Stomach (tissue), 8 donors: ENCODE measurements at regions not wholly inside any gene's neighbourhood (a gene's known extent, or its start where the extent isn't known, plus 50 kb on each side); places are given as distances from the start of the nearest gene placed in this dataset.

ENCODE experiments used
- DNase-seq, 2 donors: peaks; one replicate each; pipeline versions ENCODE4 v3.0.0 to v3.0.0-alpha.2; 2013 to 2019
- H3K27ac ChIP-seq, 5 donors: fragments of 200-600 bp in 4 of 5; sonication (generic) in 4 of 5; one replicate each; pipeline ENCODE4 v1.5.1; 2013 to 2019; ENCODE audit warnings: mild to moderate bottlenecking in 1 of 5, moderate library complexity in 1 of 5
- H3K27me3 ChIP-seq, 3 donors: fragments of 200-600 bp; sonication (generic); one replicate each; pipeline ENCODE4 v1.5.1; 2017 to 2019; ENCODE audit warnings: mixed run types in 1 of 3
- H3K36me3 ChIP-seq, 4 donors: fragments of 200-600 bp; sonication (generic); 1 replicate in 3 of 4; 2 replicates in 1 of 4; pipeline ENCODE4 v1.5.1; 2016 to 2019
- H3K4me1 ChIP-seq, 4 donors: fragments of 200-600 bp; sonication (generic); one replicate each; pipeline ENCODE4 v1.5.1; 2016 to 2019
- H3K4me3 ChIP-seq, 4 donors: fragments of 200-600 bp; sonication (generic) in 3 of 4; one replicate each; pipeline ENCODE4 v1.5.1; 2016 to 2019; ENCODE audit warnings: mild to moderate bottlenecking in 1 of 4
- H3K9me3 ChIP-seq, 4 donors: fragments of 200-600 bp; sonication (generic); one replicate each; pipeline ENCODE4 v1.5.1; 2016 to 2019
- CTCF ChIP-seq, 7 experiments: fragments of 450-650 bp in 4 of 7; fragments of 200-600 bp in 3 of 7; sonication (generic) in 3 of 7; IDR thresholded peaks; one replicate each; pipeline ENCODE4 v1.5.1; 2016 to 2019; ENCODE audit warnings: antibody characterized with exemption in 7 of 7, control low read depth in 2 of 7, mild to moderate bottlenecking in 1 of 7
- EP300 ChIP-seq: sonication (generic); formaldehyde crosslinking; IDR thresholded peaks from one replicate; pipeline ENCODE4 v1.6.1; 2017; ENCODE audit warnings: antibody characterized with exemption
- POLR2A ChIP-seq, 4 donors: fragments of 450-650 bp; IDR thresholded peaks; one replicate each; pipeline ENCODE4 v1.6.1; 2016; ENCODE audit warnings: antibody characterized with exemption in 4 of 4, control low read depth in 2 of 4, mild to moderate bottlenecking in 1 of 4, moderate library complexity in 1 of 4
- POLR2AphosphoS5 ChIP-seq, 3 donors: sonication (generic); formaldehyde crosslinking; IDR thresholded peaks; one replicate each; pipeline ENCODE4 v1.6.1; 2016; ENCODE audit warnings: antibody characterized with exemption in 3 of 3
- WGBS, 5 donors: extraction: QIAGEN DNeasy Blood & Tissue Kit in 3 of 5; methylation state at CpG; one replicate each; pipeline versions ENCODE4 v1.1.5 to v1.1.7; 2013 to 2018; 5-methylcytosine and 5-hydroxymethylcytosine counted together
- intact Hi-C: fragments of 100-400 bp; cut with DNase I; formaldehyde crosslinking; loops from one replicate; pipeline ENCODE4 v1.15.1; 2023; ENCODE audit warnings: low total_unique reads
- donor health status: healthy with polysubstance abuse.
- donor health status: Bipolar disorder and iron deficiency.
- donor health status: healthy.

DNA sequence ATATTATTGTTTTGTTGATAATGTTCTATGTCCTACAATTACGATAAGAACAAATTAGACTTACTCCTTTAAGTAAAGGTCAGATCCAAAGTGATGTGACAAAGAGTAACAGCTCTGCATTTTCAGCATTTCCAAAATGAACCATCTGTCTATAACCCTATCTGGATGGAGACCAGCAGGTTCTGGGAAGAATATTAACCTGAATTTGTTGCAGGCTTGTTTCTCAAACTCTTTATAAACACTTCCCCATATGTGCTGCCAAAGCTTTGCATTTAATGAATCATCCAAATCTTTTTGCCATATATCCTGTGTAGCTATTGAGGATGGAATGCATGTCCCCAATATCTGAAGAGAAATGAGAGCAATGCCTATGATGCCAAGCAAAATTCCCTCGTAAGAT lies 198.9 kb upstream of the SLC27A6 start:
- intact Hi-C loops = no loop called here

DNA sequence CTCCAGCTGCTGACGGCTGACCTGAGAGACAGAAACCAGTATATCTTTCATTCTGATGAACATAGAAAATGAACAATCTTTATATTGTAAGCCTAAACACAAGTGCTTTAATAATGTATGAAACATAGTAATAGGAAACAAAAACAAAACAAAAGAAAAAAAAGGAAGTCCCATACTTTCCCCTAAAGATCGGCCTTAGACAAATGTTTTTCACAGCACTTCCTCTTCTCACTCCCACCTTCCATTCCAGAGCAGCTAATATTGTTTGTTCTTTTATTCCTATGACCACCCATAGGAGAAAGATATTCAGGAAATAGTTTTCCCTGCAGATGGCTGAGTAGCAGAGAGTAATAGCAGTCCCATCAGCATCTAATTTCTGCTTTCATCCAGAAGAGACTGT lies 194.4 kb upstream of the SLC27A6 start:
- DNase-seq = no peak
- 52 to 73% (median 61%) methylated on average over 2 of the region's 2 CpGs for WGBS, 5 donors
- TF ChIP-seq POLR2AphosphoS5 (IDR thresholded peaks at IDR 0.05) (no peak), CTCF (IDR thresholded peaks at IDR 0.05) (no peak), POLR2A (IDR thresholded peaks at IDR 0.05) (no peak), EP300 (no peak)

More for the DNA sequence above, 198.9 kb upstream of the SLC27A6 start:
- H3K27ac ChIP-seq = no peak overlapping the region
- no peak overlapping the region for H3K4me3 ChIP-seq
- no peaks in the 10 kb centered on the region for H3K36me3 ChIP-seq
- no peaks in the 10 kb centered on the region for H3K9me3 ChIP-seq
- TF ChIP-seq POLR2AphosphoS5 (IDR thresholded peaks at IDR 0.05) (no peak), CTCF (IDR thresholded peaks at IDR 0.05) (no peak), EP300 (no peak), POLR2A (IDR thresholded peaks at IDR 0.05) (no peak)
- H3K4me1 ChIP-seq = peaks cover 0 to 5% (median 0%) of the 10 kb centered on the region in 4 donors
- 81 to 90% (median 89%) methylated on average over 2 of the region's 2 CpGs for WGBS, 5 donors
- no peak for DNase-seq
- H3K27me3 ChIP-seq = no peaks in the 10 kb centered on the region

GRCh38 chr5:128772356-128772755 lies 192.9 kb upstream of the SLC27A6 start:
- Histone ChIP-seq H3K27me3 (no peaks in the 10 kb centered on the region), H3K36me3 (no peaks in the 10 kb centered on the region), H3K4me1 (no peaks in the 10 kb centered on the region), H3K27ac (no peak overlapping the region), H3K9me3 (no peaks in the 10 kb centered on the region), H3K4me3 (no peak overlapping the region)
- intact Hi-C loops = no loop called here
- WGBS, 5 donors = 71 to 83% (median 78%) methylated on average over 3 of the region's 3 CpGs
- TF ChIP-seq POLR2AphosphoS5 (IDR thresholded peaks at IDR 0.05) (no peak), CTCF (IDR thresholded peaks at IDR 0.05) (no peak), EP300 (no peak), POLR2A (IDR thresholded peaks at IDR 0.05) (no peak)
- DNase-seq = peak in 1 of 2 donors; percentile 30

More for the DNA sequence above, 194.4 kb upstream of the SLC27A6 start:
- Histone ChIP-seq H3K9me3 (no peaks in the 10 kb centered on the region), H3K36me3 (no peaks in the 10 kb centered on the region), H3K4me3 (no peak overlapping the region), H3K27me3 (no peaks in the 10 kb centered on the region), H3K27ac (no peak overlapping the region), H3K4me1 (no peaks in the 10 kb centered on the region)
- intact Hi-C loops = no loop called here

DNA sequence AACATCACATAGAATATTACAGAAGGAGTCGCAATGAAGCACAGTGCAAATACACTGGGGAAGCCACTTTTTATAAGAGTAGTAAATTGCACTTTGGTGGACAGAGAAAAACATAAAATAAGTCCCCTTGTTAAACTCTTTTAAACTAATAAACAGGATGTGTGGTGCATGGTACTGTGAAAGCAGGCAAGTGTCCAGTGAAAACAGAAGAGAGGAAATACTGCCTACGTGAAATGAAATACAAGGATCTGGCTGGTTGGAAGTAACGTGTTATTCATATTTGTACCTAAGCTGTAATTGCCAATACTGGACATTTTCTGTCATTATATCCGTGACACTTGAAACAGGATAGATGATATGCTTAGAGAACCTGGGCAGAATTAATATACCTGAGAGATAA lies 191.9 kb upstream of the SLC27A6 start:
- no peak for DNase-seq
- 53 to 67% (median 60%) methylated on average over 4 of the region's 4 CpGs for WGBS, 5 donors
- Histone ChIP-seq H3K9me3 (no peaks in the 10 kb centered on the region), H3K4me1 (no peaks in the 10 kb centered on the region), H3K27me3 (no peaks in the 10 kb centered on the region), H3K27ac (no peak overlapping the region), H3K4me3 (no peak overlapping the region), H3K36me3 (no peaks in the 10 kb centered on the region)
- TF ChIP-seq POLR2AphosphoS5 (IDR thresholded peaks at IDR 0.05) (no peak), EP300 (no peak), POLR2A (IDR thresholded peaks at IDR 0.05) (no peak), CTCF (IDR thresholded peaks at IDR 0.05) (no peak)
- intact Hi-C loops = no loop called here
